ENCODE measurements at regions not wholly inside any gene's neighbourhood (a gene's known extent, or its start where the extent isn't known, plus 50 kb on each side); places are given as distances from the start of the nearest gene placed in this dataset.
"Not testable (repeated sequence)": the region's sequence is repeated elsewhere in the genome, so short reads cannot be mapped to it uniquely, and the experiment has no call there.

- not testable (repeated sequence) for TF ChIP-seq CTCF (conservative IDR thresholded peaks at IDR 0.05); ZFX (IDR thresholded peaks at IDR 0.05)
Observed at GRCh38 chrX:146119074-146119473, 301.4 kb downstream of the SLITRK2 start.

Measured in C4-2B (cell line).